WTC11 (cell line): ENCODE measurements at regions not wholly inside any gene's neighbourhood (a gene's known extent, or its start where the extent isn't known, plus 50 kb on each side); places are given as distances from the start of the nearest gene placed in this dataset.

Experiments used
- CREM ChIP-seq: sonication (generic); formaldehyde crosslinking; IDR thresholded peaks from 2 replicates; pipeline ENCODE4 v1.8.1; 2022; ENCODE audit warnings: mild to moderate bottlenecking, missing genetic modification reagents, moderate library complexity
- ZNF671 ChIP-seq: fragments of 250-450 bp; sonication (Bioruptor Pico); IDR thresholded peaks from 2 replicates; pipeline ENCODE4 v1.8.0; 2021; ENCODE audit warnings: mild to moderate bottlenecking
- TF ChIP-seq, protein P1 (sequence below): fragments of 200-600 bp; IDR thresholded peaks from 2 replicates; pipeline ENCODE4 v1.8.0; 2022; ENCODE audit warnings: antibody characterized with exemption
- TF ChIP-seq, protein P2 (sequence below): sonication (generic); formaldehyde crosslinking; IDR thresholded peaks from 2 replicates; pipeline ENCODE4 v1.8.0; 2022; ENCODE audit warnings: mild to moderate bottlenecking, missing genetic modification reagents

DNA sequence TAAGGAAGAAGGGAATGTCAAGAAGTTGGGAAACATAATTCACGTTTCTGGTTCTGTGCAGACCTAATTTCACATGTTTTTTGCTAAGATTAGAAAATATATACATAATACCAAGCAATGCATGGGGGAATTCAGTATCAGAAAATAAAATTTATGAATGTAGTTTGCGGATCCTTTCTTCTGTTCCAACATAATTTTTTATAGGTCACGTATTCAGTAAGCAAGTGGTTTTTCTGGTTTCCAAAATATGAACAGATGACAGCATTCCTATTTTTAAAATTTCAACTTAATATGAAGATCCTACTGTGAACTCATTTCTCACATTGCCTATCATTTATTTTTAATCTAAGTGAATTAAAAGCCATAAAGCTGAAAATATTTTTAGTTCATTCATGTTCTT, 560.0 kb upstream of the NRG3 start:
- TF ChIP-seq, protein P1, sequence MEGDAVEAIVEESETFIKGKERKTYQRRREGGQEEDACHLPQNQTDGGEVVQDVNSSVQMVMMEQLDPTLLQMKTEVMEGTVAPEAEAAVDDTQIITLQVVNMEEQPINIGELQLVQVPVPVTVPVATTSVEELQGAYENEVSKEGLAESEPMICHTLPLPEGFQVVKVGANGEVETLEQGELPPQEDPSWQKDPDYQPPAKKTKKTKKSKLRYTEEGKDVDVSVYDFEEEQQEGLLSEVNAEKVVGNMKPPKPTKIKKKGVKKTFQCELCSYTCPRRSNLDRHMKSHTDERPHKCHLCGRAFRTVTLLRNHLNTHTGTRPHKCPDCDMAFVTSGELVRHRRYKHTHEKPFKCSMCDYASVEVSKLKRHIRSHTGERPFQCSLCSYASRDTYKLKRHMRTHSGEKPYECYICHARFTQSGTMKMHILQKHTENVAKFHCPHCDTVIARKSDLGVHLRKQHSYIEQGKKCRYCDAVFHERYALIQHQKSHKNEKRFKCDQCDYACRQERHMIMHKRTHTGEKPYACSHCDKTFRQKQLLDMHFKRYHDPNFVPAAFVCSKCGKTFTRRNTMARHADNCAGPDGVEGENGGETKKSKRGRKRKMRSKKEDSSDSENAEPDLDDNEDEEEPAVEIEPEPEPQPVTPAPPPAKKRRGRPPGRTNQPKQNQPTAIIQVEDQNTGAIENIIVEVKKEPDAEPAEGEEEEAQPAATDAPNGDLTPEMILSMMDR = no peak
- TF ChIP-seq CREM (CRISPR knock-in tag) (no peak), ZNF671 (CRISPR knock-in tag) (no peak)
- TF ChIP-seq, protein P2, sequence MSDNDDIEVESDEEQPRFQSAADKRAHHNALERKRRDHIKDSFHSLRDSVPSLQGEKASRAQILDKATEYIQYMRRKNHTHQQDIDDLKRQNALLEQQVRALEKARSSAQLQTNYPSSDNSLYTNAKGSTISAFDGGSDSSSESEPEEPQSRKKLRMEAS (CRISPR knock-in tag) = no peak
